ENCODE measurements at regions not wholly inside any gene's neighbourhood (a gene's known extent, or its start where the extent isn't known, plus 50 kb on each side); places are given as distances from the start of the nearest gene placed in this dataset.

DNA sequence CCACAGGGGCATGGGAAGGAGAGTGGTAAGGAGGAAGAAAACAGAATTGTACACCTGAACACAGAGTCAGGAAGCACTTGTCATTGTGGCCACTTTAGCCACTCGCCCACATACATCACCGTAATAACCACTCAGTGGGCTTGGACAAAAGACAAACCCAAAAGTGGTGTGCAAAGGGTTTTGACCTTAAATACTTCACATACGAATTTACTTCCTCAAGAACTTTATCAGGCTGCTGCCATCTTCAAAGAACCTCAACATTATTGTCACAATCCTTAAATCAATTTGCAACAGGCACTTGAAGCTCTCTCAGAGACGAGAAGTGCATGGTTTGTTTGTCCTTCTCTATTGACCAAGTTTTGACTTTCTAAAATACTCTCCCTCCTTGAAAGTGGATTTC, 187.3 kb upstream of the EGLN3 start:
- DNase-seq (ENCODE audit: low read depth in 1 of 2, low spot score in 1 of 2): no peak

DNA sequence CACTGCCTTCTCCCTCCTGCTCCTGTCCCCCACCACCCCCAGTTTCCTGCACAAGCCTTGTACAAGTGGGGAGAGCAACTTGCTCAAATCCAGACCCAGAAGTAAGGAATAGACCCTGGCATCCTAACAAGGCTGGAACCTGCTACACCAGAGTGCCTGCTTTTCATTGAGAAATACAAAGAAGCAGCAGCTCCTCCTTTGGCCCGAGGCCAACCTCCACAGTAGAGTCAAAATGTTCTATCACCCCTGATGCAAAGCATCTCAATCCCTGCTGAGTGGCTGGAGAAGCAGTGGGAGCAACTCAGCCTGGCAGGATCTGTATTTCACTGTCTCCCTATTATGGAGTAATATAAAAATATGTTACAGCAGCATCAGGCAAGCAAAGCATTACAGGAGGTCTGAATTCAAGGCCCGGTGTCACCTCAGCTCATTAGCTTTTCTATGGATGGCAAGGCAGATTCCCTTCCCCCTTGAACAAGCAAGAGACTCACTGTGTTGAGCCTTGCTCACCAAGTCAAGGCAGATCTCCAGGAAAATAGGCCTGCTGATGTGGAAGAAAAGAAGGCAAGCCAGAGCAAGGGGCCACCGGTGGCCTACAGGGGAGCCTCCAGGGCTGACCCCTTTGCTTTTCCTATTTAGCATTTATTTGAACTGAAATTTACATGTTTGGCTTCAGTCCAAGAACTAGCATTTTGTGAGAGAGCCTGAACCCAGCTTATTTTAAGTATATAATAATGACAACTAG, 186.3 kb upstream of the EGLN3 start:
- no peak for DNase-seq (ENCODE audit: low read depth in 1 of 2, low spot score in 1 of 2)

DNA sequence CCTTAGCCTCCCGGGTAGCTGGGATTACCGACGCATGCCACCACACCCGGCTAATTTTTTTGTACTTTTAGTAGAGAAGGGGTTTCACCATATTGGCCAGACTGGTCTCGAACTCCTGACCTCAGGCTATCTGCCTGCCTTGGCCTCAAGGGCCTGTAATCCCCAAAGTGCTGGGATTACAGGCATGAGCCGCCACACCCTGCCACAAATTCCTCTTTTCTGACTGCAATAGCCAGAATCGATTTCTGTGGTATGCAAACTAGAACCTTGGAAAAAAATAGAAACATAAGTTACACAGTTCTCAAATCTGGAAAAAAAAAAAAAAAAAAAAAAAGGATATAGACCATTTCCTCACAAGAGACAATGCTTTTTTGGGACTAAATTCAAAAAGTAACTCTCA, 184.6 kb upstream of the EGLN3 start:
- no peak for DNase-seq (ENCODE audit: low read depth in 1 of 2, low spot score in 1 of 2)

DNA sequence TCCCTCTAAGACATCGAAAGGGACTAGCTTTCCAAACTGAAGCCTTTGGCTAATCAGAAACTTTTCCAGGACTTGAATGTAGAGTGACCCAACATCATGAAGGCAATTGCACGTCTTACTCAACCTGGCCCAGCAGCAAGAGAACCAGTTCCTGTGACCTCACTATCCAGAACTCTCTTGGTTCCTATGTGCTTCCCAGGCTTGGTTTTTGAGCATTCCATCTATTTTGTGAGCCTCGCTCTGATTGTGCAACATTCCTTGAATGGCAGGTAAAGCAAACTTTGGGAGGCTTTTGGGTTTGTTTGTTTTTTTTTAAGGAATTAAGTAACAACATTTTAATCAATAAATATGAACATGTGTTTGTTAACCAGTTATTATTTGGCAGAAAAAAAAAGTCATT, 183.6 kb upstream of the EGLN3 start:
- no peak for DNase-seq (ENCODE audit: low read depth in 1 of 2, low spot score in 1 of 2)

DNA sequence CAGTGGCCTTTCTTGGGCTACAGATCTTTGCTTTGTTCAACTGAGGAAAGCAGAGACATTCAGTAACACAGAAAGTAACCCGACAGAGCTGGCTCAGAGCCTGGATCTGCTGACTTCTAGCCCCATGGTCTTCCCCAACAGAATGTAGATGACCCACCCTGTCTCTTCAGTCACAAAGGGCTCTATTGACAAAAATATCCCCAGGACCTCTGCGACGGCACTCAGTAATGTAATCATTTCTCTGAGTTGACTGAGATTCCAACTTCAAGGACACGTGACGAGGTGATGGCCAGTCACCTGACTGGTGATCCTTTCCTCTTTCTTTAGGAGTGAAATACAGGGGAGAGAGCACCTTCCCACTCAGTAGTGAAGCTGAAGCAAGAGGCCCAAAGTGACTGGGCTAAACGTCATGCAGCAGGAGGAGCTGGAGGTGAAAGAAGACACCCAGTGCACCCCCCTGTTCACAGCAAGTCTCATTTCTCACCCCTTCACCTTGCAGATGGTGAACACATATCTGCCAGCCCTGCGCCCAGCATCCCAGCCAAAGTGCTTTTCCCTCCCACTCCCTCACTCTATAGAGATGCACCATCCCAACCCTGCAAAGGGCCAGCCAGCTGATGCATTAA, 179.2 kb upstream of the EGLN3 start:
- DNase-seq (ENCODE audit: low read depth in 1 of 2, low spot score in 1 of 2): no peak

DNA sequence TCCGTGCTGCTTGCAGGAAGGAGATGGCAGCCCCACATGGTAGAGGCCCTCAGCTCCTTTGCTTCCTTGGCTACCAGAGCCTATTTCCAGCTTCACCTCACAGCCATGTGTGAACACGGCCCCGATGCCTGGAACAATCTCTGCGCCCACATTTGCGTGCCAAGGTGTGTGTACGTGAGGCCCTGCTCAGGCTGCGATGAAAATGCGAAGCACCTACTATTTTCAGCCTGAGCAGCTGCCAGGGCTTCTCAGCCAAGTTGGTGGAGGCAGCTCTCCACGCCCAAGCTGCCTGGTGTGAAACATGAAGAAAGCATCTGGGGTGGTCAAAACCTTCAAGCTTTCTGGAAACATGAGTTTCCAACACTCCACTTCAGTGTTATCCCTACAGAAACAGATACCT, 177.8 kb upstream of the EGLN3 start:
- DNase-seq (ENCODE audit: low read depth in 1 of 2, low spot score in 1 of 2): no peak

DNA sequence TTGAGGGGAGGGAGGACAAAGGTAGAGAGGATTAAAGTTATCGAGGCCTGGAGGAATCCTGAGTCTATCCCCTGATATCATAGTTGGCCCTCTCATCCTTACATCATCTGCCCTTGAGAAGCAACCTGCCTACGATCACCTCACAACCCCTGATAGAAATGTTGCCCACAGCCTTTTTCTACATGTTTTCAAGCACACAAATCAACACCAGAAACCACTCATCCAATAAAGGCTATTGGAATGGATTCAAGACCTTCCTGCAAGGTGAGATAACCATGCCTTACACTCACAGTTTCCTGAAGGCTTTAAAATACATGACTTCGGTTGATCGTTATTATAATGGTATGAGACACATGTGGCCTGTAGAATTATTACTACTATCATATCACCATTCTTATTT, 175.7 kb upstream of the EGLN3 start:
- no peak for DNase-seq (ENCODE audit: low read depth in 1 of 2, low spot score in 1 of 2)

DNA sequence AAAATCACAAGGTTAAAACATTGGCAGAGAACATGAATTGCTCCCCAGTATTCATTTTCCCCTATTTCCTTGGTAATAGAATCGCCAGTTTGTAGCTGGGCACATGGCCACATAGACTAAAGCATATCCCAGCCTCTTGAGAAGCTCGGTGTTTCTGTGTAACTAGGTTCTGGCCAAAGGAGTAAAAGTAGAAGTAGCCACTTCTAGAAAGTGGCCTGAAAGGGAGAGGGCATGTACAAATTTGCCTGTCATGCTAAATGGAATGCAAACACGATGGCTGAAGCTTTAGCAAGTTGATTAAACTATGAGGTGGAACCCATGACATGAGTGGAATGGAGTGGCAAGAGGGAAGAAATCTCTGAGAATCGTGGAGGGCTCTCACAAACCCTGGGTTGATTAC, 173.7 kb upstream of the EGLN3 start:
- DNase-seq (ENCODE audit: low read depth in 1 of 2, low spot score in 1 of 2): no peak

DNA sequence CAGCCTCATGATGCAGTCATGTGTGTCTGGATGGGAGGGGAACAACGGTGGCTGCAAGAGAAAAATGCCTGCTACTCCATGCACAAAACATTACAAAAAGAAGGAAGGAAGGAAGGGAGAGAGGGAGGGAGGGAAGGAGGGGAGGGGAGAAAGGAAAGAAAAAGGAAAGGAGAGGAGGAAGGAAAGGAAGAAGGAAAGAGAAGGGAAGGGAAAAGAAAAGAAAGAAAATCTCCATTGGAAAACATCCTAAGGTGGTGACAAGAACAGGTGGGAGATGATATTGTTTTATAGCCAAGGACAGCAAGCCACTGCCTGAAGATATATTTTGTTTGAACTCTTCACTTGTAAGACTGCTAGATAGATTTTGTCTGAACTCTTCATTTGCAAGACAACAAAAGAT, 171.8 kb upstream of the EGLN3 start:
- DNase-seq (ENCODE audit: low read depth in 1 of 2, low spot score in 1 of 2): no peak

DNA sequence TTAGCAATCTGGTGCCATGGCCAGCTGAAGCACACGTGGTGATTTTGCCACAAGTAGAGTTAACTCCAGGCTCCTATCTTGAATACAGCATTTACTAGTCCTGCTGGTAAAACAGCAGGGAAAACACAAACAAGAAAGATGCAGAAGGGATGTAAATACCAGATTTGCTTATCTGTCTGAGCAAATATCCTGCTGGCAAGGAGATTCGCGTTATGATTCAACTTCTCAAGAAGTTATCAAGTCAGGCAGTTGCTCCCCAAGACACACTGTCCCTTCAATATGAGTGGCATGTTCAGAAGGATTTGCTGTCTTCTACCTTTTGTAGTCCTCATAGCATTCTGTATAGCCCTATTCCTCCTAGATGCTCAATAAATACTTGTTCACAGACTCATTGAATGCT, 171.2 kb upstream of the EGLN3 start:
- DNase-seq (ENCODE audit: low read depth in 1 of 2, low spot score in 1 of 2): no peak

DNA sequence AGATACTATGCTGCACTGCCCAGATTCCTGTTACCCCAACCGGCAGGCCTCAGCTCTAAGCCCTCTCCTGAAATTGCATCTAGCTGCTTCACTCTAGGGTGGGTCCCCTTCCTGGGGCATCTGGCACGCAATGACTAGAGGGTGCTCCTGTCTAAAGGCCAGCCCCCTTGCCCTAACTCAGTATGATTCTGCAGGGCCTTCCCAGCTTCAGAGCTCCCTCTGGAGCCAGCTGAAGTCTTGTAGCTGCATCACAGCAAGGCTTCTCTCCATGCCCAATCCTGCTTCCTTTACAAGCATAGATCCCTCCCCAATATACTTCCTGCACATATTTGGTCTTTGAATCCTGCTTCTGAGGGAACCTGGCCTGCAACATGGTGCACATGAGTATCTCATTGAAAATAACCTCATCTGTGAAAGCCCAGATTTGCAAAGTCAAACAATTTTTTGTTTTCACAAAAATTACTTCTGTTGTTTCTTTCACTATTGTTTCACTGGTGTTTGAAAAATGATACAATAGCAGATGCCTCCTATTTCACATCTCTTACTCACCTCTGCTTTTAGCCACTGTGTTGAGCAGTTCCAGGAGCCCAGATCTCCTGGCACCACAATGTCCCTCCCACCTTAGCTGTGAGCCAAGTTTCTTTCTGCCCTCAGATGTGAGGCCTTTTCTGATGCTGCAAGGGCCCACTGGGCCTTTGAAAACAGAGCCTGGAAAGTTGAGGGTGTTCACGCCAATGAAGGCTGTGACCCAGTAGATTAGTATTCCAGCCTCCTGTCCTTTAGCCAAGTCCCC, 169.5 kb upstream of the EGLN3 start:
- DNase-seq (ENCODE audit: low read depth in 1 of 2, low spot score in 1 of 2): no peak

DNA sequence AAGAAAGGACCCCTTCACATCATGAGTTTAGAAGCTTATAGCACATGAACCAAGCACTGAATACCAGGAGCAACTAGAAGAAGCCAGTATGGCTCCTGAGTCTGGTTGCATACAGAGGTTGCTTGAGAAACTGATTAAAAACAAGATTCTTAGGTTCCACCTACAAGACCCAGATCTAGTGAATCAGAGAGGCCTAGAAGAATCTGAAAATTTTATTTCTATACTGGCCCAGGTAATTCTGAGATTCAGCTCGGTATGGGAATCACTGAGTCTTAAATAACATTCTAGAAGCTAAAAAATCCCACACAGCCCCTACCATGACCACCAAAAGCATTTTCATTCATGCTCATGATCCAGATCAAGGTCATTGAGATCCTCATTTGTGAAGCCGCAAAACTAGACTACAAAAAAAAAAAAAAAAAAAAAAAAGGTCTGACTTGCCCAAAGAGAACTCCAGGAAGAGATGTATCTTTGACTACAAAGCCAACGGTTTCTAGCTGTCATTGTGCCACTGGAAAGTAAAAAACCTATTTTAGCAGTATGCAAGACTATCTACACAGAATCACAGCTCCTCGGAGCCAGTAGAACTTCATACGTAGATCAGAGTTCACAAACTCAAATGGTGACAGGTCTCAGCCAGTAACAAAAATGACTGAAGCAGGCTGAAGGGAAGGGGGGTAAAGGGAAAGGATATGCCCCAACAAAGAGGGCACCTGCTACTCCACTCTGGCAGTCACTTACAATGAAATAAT, 168.4 kb upstream of the EGLN3 start:
- DNase-seq (ENCODE audit: low read depth in 1 of 2, low spot score in 1 of 2): no peak

DNA sequence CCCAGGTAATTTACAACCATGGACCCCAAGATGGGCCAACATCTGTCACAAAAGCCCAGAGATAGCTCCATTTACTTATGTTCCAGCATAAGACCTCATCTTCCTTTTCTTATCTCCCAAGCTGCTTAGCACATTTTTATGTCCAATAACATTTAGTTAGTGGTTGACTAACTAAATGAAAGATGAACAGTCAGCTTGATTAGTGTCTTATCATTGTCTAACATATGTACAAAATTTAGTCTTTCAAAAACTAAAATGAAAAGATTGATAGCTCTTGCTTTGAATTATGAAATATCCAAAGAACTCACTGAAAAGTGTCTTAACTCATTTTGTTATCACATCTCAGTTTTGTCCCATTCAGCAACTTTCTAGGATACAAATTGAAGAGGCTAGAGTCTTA, 163.1 kb upstream of the EGLN3 start:
- no peak for DNase-seq (ENCODE audit: low read depth in 1 of 2, low spot score in 1 of 2)

DNA sequence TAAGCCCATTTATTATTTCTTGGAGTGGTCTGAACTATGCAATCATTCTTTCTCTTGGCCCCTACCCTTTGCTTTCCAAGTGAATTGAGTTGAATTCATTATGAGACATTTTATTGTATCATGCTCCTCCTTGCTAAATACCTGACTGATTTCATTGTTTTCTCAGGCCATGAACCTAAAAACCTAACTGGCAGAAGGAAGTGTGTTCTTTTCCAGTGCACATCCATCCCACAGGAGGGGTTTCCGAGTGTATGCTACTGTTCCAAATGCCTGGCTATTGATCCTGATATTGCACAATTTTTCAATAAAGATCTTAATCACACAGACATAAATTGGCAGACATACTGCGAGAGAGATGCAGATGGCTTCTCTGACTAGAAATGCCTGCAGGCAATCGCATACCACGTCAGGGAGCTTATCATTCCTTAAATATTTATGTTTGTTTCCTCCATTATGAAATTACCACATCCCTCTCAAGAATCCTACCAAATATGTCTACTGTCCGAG, 162.2 kb upstream of the EGLN3 start:
- no peak for DNase-seq (ENCODE audit: low read depth in 1 of 2, low spot score in 1 of 2)

DNA sequence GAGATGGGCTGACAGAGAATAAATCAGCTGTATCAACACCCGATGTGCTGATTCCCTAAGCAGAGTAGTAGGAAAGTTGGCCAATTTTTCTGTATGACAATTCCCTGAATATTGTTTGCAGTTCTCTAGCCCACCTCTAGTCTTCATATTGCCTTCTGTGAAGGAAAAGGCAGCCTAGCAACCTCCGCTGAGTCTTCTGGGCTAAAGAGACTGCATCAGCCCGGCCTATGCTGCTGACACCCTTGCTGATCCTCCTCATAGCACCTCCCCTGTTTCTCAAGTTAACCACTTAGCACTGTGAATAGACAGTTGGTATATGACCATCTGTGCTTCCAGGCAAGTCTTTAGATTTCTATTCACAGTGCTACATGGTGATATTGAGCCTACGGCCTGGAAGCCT, 161.1 kb upstream of the EGLN3 start:
- DNase-seq (ENCODE audit: low read depth in 1 of 2, low spot score in 1 of 2): no peak

DNA sequence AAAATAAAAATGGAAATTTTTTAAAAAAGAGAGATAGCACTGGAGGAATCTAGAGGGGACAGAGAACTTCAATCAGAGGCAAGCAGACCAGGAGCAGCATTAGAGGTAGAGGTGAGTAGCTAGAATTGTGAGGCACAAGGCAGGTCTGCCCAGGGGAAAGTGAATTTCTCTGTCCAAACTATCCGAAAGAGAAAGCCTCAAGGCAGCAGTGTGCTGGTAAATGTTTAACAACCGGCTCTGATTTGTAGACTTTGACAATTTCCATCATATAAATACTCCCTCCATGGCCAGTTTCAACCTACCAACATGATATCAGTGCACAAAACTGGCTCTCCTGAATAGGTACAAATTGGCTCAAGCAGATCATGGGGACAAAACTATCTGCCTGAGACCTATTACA, 160.6 kb upstream of the EGLN3 start:
- no peak for DNase-seq (ENCODE audit: low read depth in 1 of 2, low spot score in 1 of 2)

DNA sequence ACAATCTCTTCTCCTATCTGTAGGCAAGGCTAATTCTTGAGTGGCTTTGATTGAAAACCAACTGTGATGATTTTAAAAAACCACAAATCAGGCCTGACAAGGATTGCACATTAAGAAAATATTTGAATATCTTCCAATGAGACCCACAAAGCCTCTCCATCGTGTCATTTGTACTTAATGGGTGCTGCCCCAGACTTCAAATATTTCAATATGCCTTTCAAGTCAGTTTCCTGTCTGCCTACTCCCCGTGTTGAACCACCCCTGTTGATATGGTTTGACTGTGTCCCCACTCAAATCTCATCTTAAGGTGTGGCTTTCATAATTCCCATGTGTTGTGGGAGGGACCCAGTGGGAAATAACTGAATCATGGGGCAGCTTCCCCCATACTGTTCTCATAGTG, 159.7 kb upstream of the EGLN3 start:
- no peak for DNase-seq (ENCODE audit: low read depth in 1 of 2, low spot score in 1 of 2)

DNA sequence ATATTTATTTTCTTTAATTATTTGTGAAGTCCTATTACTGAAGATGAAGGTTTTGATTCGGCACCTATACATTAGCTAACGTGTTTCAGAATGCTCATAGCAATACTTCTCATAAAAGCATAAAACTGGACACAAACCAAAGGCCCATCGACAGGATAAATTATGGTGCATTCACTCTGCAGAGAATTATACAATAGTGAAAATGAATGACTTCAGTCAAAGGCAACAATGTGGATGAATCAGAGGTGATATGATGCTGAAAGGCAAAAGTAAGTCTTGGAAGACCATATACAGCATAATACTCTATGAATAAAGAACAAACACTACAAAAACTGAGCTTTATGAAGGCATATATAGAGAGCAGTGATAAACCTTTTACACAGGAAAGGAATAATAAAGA, 156.6 kb upstream of the EGLN3 start:
- no peak for DNase-seq (ENCODE audit: low read depth in 1 of 2, low spot score in 1 of 2)

DNA sequence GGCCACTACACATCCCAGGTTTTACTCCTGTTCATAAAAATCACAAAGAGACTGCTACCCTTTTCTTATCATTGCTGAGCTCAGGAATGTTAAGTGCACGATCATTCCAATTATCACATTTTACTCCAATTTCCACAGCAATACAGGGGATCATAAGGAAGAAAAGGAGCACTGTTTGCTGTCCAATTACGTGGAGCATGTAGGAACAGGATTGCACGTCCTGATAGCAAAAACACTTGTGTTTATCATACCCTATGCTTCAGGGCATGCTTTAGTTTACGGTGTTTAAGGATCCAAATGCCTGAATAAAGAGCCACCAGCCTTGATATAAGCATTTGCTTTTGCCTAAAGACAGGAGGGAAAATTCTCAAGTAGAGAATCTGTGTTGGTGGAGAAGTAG, 155.4 kb upstream of the EGLN3 start:
- DNase-seq (ENCODE audit: low read depth in 1 of 2, low spot score in 1 of 2): no peak

DNA sequence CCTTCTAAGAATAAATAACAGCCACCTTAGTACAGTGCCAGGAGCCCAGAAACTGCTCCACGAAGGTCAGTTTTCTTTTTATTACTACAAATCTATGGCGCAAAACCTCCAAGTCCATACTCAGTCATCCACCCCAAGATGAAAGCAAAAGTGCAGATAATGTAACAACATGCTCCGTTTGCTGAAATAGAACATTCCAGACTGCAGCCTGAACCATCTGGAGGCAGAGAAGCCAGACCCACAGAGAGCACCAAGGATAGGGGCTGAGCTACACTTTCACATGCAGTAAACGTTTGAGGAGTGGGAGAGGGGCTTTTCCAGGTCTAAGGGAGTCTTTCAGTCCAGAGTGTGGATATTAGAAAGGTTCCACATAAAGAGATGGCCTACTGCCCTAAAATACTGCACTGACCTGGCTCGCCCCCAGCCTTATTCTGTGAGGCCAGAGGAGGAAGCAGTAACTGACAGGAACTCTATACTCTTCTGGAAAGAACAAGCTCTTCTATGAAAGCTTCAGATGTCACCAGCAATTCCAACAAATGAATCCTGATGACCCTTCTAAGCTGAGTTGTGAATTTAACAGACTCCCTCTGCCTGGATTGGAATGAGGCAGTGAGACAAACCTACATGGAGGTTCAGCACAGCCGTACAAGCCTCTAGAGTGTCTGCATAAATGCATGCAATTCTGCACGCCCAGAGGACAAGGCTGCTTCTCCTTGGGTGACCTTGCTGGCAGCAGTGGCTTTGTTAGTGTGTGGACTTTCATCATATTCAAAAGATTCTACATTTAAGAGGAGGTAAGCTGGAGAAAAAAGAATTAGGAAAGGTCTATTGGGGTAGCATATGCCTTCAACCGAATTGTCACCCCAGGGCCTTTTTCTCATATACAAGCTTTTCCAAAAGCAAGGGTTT, 153.9 kb upstream of the EGLN3 start:
- no peak for DNase-seq (ENCODE audit: low read depth in 1 of 2, low spot score in 1 of 2)
